ENCODE measurements at regions not wholly inside any gene's neighbourhood (a gene's known extent, or its start where the extent isn't known, plus 50 kb on each side); places are given as distances from the start of the nearest gene placed in this dataset.

DNA sequence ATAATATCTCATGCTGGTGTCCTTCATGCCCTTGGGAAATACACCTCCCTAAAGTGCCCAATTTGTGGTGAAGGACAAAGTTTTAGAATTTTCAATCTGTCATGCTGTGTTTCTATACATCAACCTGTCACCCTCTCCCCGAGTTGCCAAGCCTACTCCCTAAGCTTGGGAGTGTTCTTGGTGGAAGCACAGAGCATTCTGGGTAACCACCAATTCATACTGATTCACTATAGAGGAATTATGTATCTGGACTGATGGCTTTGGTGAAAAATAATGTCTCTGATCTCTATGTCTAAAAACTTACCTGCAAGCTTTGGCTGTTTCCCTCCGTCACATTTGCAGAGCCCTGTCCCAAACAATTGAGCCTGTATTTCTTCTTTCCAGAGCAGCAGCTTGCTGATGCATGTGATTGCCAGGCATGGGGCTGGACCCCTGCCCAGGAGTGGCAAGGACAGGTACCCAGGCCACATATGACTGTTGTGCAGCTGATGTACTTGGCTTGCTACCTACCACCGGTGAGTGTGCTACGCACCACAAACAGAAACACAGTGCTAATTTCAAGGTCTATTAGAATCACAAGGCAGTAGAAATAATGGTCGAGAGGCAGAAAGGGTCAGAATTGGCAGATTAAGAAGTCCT lies 202.8 kb upstream of the CITED2 start:
- TF ChIP-seq POLR2AphosphoS5 (IDR thresholded peaks at IDR 0.05) = no peak
- TF ChIP-seq POLR2A (IDR thresholded peaks at IDR 0.05) = no peak
